Endothelial cell of umbilical vein (primary cell): ENCODE measurements at regions not wholly inside any gene's neighbourhood (a gene's known extent, or its start where the extent isn't known, plus 50 kb on each side); places are given as distances from the start of the nearest gene placed in this dataset.

Experiments used
- BruUV-seq: library from RNA; stranded (reverse); fragments of 400-500 nt; replicated peaks from 2 replicates; lab custom pipeline; 2021; lab: Mats Ljungman, UMichigan
- CTCF ChIA-PET: fragments of 300-600, 350-600 bp; sonication (Branson Sonifier 250); formaldehyde crosslinking; loops from one replicate; lab custom pipeline; 2021; ENCODE audit warnings: antibody characterized with exemption, inconsistent platforms; lab: Charles Lee
- POLR2A ChIA-PET: fragments of 300-600, 350-600 bp; sonication (Branson Sonifier 250); formaldehyde crosslinking; loops from one replicate; lab custom pipeline; 2021; ENCODE audit warnings: antibody characterized with exemption, inconsistent platforms; lab: Charles Lee
- DNase-seq: peaks from one replicate; pipeline ENCODE4 v3.0.0-alpha.2; 2011; ENCODE audit warnings: low read depth, low spot score
- FAIRE-seq: peaks from 2 replicates; lab custom pipeline; 2011; peaks lifted over from hg19 to GRCh38; lab: Jason Lieb, UNC
- H2AFZ ChIP-seq: 2 replicates; pipeline ENCODE4 v1.6.0; 2012; ENCODE audit warnings: low read depth, low read length, control low read depth, inconsistent platforms
- H3K27ac ChIP-seq: 2 replicates; pipeline ENCODE4 v1.5.1; 2011; ENCODE audit warnings: low read depth, mild to moderate bottlenecking, control low read depth, low read length, moderate library complexity; ENCODE audit not compliant: insufficient read depth
- H3K27me3 ChIP-seq, 2 experiments: 2 replicates each; pipeline versions ENCODE4 v1.6.0 to v1.6.1; 2011; ENCODE audit warnings: low read length in 2 of 2, mixed read lengths in 1 of 2; ENCODE audit not compliant: control insufficient read depth in 2 of 2, insufficient read depth in 2 of 2
- H3K36me3 ChIP-seq, 2 experiments: 2 replicates in 1 of 2; 3 replicates in 1 of 2; pipeline ENCODE4 v1.5.1; 2011; ENCODE audit warnings: low read length in 2 of 2, mild to moderate bottlenecking in 1 of 2, moderate library complexity in 1 of 2; ENCODE audit not compliant: control insufficient read depth in 2 of 2, insufficient read depth in 2 of 2; ENCODE audit errors: extremely low read depth in 1 of 2
- H3K4me1 ChIP-seq: 3 replicates; pipeline ENCODE4 v1.5.1; 2011; ENCODE audit warnings: mild to moderate bottlenecking, low read length; ENCODE audit not compliant: control insufficient read depth, insufficient read depth; ENCODE audit errors: extremely low read depth
- H3K4me2 ChIP-seq: 2 replicates; pipeline ENCODE4 v1.6.1; 2011; ENCODE audit warnings: low read length, control low read depth, mixed read lengths; ENCODE audit not compliant: insufficient read depth
- H3K4me3 ChIP-seq, 3 experiments: fragments of 200-600 bp in 1 of 3; sonication (generic), shearing (Covaris generic) in 1 of 3; replicated peaks in 1 of 3; 2 replicates each; pipeline ENCODE4 v1.5.1; 2011 to 2016; ENCODE audit warnings: control low read depth in 3 of 3, low read length in 3 of 3, mild to moderate bottlenecking in 2 of 3, inconsistent platforms in 1 of 3, low read depth in 1 of 3, moderate library complexity in 1 of 3; ENCODE audit not compliant: insufficient read depth in 1 of 3
- H3K79me2 ChIP-seq: 2 replicates; pipeline ENCODE4 v1.6.0; 2012; ENCODE audit warnings: low read length, inconsistent platforms; ENCODE audit not compliant: control insufficient read depth, insufficient read depth
- H3K9ac ChIP-seq: replicated peaks from 2 replicates; pipeline ENCODE3; 2011; ENCODE audit warnings: low read length, control low read depth; ENCODE audit not compliant: insufficient read depth; ENCODE audit errors: extremely low read depth
- H3K9me1 ChIP-seq: replicated peaks from 3 replicates; pipeline ENCODE4 v1.6.0; 2011; ENCODE audit warnings: mild to moderate bottlenecking, low read length; ENCODE audit not compliant: control insufficient read depth, insufficient read depth; ENCODE audit errors: extremely low read depth
- H3K9me3 ChIP-seq: replicated peaks from 2 replicates; pipeline ENCODE4 v1.5.1; 2012; ENCODE audit warnings: low read length, inconsistent platforms; ENCODE audit not compliant: control insufficient read depth, insufficient read depth
- H4K20me1 ChIP-seq: replicated peaks from 2 replicates; pipeline ENCODE3; 2011; ENCODE audit warnings: mild to moderate bottlenecking, low read length; ENCODE audit not compliant: control insufficient read depth, insufficient read depth; ENCODE audit errors: extremely low read depth
- EZH2 ChIP-seq: IDR thresholded peaks from 2 replicates; pipeline ENCODE4 v1.6.1; 2012; ENCODE audit warnings: borderline replicate concordance, low read depth, mild to moderate bottlenecking, moderate library complexity, low read length, inconsistent platforms; ENCODE audit not compliant: severe bottlenecking
- FOS ChIP-seq: IDR thresholded peaks from 2 replicates; pipeline ENCODE4 v1.6.1; 2011; ENCODE audit warnings: mild to moderate bottlenecking, low read length, moderate library complexity, borderline replicate concordance; ENCODE audit not compliant: insufficient read depth
- GATA2 ChIP-seq: IDR thresholded peaks from 2 replicates; pipeline ENCODE4 v1.7.0; 2011; ENCODE audit warnings: low read depth, mild to moderate bottlenecking, moderate library complexity, mixed read lengths, low read length; ENCODE audit not compliant: insufficient read length, insufficient read depth
- JUN ChIP-seq: IDR thresholded peaks from 2 replicates; pipeline ENCODE4 v1.6.1; 2011; ENCODE audit warnings: borderline replicate concordance, low read depth; ENCODE audit not compliant: insufficient read length, insufficient read depth
- MYC ChIP-seq: IDR thresholded peaks from one replicate; pipeline ENCODE4 v1.6.1; 2011; ENCODE audit warnings: mild to moderate bottlenecking, low read depth, low read length
- POLR2A ChIP-seq: IDR thresholded peaks from 2 replicates; pipeline ENCODE4 v1.6.1; 2012; ENCODE audit warnings: low read depth, mild to moderate bottlenecking, control low read depth, low read length
- POLR2AphosphoS5 ChIP-seq: IDR thresholded peaks from 2 replicates; pipeline ENCODE4 v1.6.1; 2012; ENCODE audit warnings: low read depth, mild to moderate bottlenecking, control low read depth, low read length, moderate library complexity; ENCODE audit not compliant: insufficient read depth
- dilution Hi-C: fragments of 300-500 bp; cut with MboI; formaldehyde crosslinking; loops from one replicate; pipeline ENCODE4 v1.15.0; 2019; ENCODE audit warnings: low sequenced_read_pairs; ENCODE audit not compliant: extremely low pct_ligation_motif_present
- intact Hi-C: fragments of 100-400 bp; cut with micrococcal nuclease; formaldehyde crosslinking; loops from one replicate; pipeline ENCODE4 v1.10.0; 2022
- TF ChIP-seq, protein P1 (sequence below), 2 donors: IDR thresholded peaks; 1 replicate in 1 of 2; 2 replicates in 1 of 2; pipeline ENCODE4 v1.5.1; 2011; ENCODE audit warnings: low read length in 2 of 2, mild to moderate bottlenecking in 2 of 2, moderate library complexity in 2 of 2, control low read depth in 1 of 2, inconsistent platforms in 1 of 2, low read depth in 1 of 2; ENCODE audit not compliant: insufficient read depth in 1 of 2; ENCODE audit errors: extremely low read depth in 1 of 2
- TF ChIP-seq, protein P2 (sequence below): IDR thresholded peaks from 2 replicates; pipeline ENCODE4 v1.6.1; 2011; ENCODE audit not compliant: insufficient read depth, insufficient read length

DNA sequence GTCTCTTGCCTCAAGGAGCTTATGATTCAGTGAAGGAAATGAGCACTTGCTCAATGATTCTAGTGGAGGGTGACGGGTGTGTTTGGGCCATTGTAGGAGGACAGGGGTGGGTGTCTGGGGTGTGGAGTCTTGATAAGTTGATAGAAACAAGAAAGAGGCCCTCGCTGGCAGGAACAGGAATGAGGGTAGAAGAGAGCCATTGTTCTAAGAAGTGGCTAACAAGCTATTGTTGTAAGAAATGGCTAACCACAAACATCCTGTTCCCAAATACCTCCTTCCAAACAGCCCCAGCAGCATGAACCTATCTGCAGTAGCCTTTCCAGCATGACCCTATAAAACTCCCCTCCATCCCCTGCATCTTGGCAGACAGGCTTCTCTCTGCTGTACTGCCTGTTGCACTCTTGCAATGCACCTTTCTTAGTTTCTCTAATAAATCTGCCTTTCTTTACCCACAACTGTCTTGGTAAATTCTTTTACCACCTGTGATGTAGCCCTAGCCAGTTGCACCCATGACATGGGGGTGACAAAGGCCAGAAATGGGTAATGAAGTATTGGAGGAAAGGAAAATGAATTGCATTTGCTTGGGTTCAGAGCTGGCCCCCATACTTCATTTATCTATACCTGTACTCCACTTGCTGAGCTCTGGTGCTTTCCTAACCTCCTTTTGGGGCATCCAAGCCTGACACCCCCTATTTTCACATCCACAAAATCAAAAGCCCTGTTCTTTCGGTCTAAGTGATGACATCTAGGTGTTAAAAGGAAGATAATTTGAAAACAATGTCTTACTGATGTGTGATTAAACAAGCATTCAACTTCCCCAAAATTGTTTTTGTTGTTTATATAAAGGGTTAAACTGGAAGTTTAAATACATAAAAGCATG, 389.1 kb downstream of the GRIN2B start:
- H3K36me3 ChIP-seq = no peaks in the 10 kb centered on the region

More for the DNA sequence above, 389.1 kb downstream of the GRIN2B start:
- Histone ChIP-seq H3K27ac (no peak overlapping the region), H3K27me3 (no peaks in the 10 kb centered on the region), H3K4me2 (no peak overlapping the region), H2AFZ (no peak overlapping the region), H3K9ac (no peak overlapping the region), H3K79me2 (no peaks in the 10 kb centered on the region), H3K4me3 (no peak overlapping the region), H4K20me1 (no peaks in the 10 kb centered on the region), H3K4me1 (no peaks in the 10 kb centered on the region), H3K9me1 (no peaks in the 10 kb centered on the region), H3K9me3 (no peaks in the 10 kb centered on the region)
- intact Hi-C loops (no loop called here), dilution Hi-C loops (no loop called here)
- no TSS peak for BruUV-seq
- CTCF ChIA-PET = no interaction called here
- POLR2A ChIA-PET = no interaction called here
- TF ChIP-seq EZH2 (no peak), POLR2A (no peak), GATA2 (no peak), MYC (no peak), JUN (no peak), FOS (no peak), POLR2AphosphoS5 (no peak)
- TF ChIP-seq, protein P1, sequence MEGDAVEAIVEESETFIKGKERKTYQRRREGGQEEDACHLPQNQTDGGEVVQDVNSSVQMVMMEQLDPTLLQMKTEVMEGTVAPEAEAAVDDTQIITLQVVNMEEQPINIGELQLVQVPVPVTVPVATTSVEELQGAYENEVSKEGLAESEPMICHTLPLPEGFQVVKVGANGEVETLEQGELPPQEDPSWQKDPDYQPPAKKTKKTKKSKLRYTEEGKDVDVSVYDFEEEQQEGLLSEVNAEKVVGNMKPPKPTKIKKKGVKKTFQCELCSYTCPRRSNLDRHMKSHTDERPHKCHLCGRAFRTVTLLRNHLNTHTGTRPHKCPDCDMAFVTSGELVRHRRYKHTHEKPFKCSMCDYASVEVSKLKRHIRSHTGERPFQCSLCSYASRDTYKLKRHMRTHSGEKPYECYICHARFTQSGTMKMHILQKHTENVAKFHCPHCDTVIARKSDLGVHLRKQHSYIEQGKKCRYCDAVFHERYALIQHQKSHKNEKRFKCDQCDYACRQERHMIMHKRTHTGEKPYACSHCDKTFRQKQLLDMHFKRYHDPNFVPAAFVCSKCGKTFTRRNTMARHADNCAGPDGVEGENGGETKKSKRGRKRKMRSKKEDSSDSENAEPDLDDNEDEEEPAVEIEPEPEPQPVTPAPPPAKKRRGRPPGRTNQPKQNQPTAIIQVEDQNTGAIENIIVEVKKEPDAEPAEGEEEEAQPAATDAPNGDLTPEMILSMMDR (IDR thresholded peaks at IDR 0.05; ENCODE audit: extremely low read depth in 1 of 2, insufficient read depth in 1 of 2, low read depth in 1 of 2, low read length in 2 of 2) = no peak
- TF ChIP-seq, protein P2, sequence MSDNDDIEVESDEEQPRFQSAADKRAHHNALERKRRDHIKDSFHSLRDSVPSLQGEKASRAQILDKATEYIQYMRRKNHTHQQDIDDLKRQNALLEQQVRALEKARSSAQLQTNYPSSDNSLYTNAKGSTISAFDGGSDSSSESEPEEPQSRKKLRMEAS = no peak
- DNase-seq = no peak
- FAIRE-seq = no peak
